Stimulated activated effector memory CD8-positive, alpha-beta T cell treated with anti-CD3 and anti-CD28 coated beads, Interleukin-12 subunit alpha, Interleukin-12 subunit beta, amount 100 ng/mL, for 72 hours (primary cell): ENCODE measurements at regions not wholly inside any gene's neighbourhood (a gene's known extent, or its start where the extent isn't known, plus 50 kb on each side); places are given as distances from the start of the nearest gene placed in this dataset.
"Not testable (repeated sequence)": the region's sequence is repeated elsewhere in the genome, so short reads cannot be mapped to it uniquely, and the experiment has no call there.

ENCODE experiments used
- ATAC-seq: fragments of 150-1000 bp; cut with Tn5 transposase; 2 replicates; pipeline ENCODE4 v1.10.0; 2021
- DNase-seq, 2 donors: peaks; one replicate each; pipeline ENCODE4 v3.0.0; 2021 to 2022; ENCODE audit warnings: low spot score in 2 of 2
- H3K27ac Mint-ChIP-seq: one replicate; pipeline ENCODE4 v1.8.0; 2022; ENCODE audit warnings: mild to moderate bottlenecking, mixed read lengths
- H3K36me3 Mint-ChIP-seq: one replicate; pipeline ENCODE4 v1.8.0; 2022; ENCODE audit warnings: mild to moderate bottlenecking, mixed read lengths
- H3K4me1 Mint-ChIP-seq: one replicate; pipeline ENCODE4 v1.8.0; 2022; ENCODE audit warnings: mixed read lengths
- H3K4me3 Mint-ChIP-seq: one replicate; pipeline ENCODE4 v1.8.0; 2022; ENCODE audit warnings: mild to moderate bottlenecking, mixed read lengths
- H3K9me3 Mint-ChIP-seq: one replicate; pipeline ENCODE4 v1.8.0; 2022; ENCODE audit warnings: mixed read lengths

DNA sequence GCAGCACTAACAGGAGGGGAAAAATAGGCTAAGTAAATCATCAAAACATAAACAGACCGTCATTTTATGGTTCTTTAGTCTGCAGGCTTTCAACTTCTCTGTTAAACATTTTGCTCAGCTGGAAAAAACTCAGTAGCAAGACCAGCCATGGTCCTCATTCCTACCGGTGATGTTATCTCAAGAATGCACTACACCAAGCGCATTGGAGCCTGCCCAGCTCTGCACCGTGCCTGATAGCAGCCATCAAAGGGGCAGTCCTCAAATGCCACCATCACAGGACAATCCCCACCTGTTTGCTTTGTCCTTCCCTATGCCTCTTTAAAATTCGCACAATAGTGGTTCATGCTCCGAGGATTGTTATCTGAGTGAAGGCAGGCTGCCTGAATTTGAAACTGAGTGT, 181.5 kb upstream of the MON1B start:
- H3K4me3 Mint-ChIP-seq, result no peak overlapping the region
- no peak for DNase-seq
- H3K9me3 Mint-ChIP-seq, result peaks cover 14% of the 10 kb centered on the region
- no peak overlapping the region for H3K27ac Mint-ChIP-seq
- no peaks in the 10 kb centered on the region for H3K4me1 Mint-ChIP-seq
- H3K36me3 Mint-ChIP-seq, result no peaks in the 10 kb centered on the region
- no peak for ATAC-seq

DNA sequence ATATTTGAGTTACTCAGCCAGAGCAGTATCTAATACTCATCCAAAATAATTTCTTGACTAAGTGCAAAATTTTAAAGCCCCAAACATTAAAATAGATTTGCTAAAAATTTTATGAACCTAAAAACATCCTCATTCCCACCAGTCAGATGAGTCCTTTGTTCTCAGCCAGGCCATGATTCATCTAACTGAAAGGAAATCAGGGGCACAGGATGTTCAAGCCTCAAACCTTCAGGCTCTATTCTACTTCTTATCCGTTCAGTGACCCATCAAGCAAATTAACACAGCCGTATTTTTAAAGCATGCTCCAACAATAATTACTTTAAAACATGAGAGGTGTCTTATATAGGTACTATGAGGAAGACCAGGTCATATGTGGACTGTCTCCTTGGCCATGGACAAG, 176.5 kb upstream of the MON1B start:
- Mint-ChIP-seq H3K4me1 (no peaks in the 10 kb centered on the region), H3K9me3 (peaks cover 15% of the 10 kb centered on the region), H3K27ac (no peak overlapping the region), H3K4me3 (no peak overlapping the region), H3K36me3 (no peaks in the 10 kb centered on the region)
- no peak for ATAC-seq
- DNase-seq, result no peak

DNA sequence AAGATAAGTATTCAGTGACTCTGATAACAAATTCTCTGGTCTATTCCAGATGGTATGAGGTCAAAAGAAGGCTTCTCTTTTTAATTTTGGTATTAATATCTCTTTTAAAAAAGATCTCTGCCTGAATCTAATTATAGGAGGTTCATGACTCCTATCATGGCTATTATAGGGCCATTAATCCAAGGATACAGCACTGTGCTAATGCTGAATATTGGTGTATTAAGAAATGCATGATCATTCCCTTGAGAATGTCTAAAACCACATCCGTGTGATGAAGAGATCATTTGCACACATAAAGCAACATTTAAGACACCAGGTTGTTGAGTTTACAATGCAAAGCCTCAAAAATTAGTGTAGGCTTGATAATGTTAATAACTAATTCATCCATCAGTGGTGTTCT, 160.4 kb upstream of the MON1B start:
- Mint-ChIP-seq H3K4me3 (no peak overlapping the region), H3K36me3 (no peaks in the 10 kb centered on the region), H3K27ac (no peak overlapping the region), H3K9me3 (no peaks in the 10 kb centered on the region), H3K4me1 (no peaks in the 10 kb centered on the region)
- DNase-seq (no peak), ATAC-seq (no peak)

DNA sequence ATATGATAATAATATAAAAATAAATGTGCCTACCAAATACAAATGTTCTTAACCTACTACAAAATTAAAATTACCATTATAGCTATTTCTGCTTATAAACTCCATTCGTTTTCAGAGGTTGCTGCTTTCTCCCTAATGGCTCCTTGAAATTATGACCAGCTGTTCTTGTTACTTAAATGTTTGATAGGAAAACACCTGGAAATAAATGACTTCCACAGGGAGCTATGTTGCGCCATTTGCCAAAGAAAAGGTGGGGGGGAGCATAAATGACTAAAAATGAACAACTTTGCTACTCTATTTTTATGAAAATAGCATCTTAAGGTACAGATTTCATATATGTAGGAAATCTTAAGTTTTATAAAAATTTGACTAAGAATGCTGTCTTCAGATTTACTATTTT, 157.5 kb upstream of the MON1B start:
- Mint-ChIP-seq H3K4me1 (no peaks in the 10 kb centered on the region), H3K9me3 (peaks cover 4% of the 10 kb centered on the region), H3K27ac (no peak overlapping the region), H3K36me3 (no peaks in the 10 kb centered on the region), H3K4me3 (no peak overlapping the region)
- no peak for ATAC-seq
- DNase-seq, result no peak

DNA sequence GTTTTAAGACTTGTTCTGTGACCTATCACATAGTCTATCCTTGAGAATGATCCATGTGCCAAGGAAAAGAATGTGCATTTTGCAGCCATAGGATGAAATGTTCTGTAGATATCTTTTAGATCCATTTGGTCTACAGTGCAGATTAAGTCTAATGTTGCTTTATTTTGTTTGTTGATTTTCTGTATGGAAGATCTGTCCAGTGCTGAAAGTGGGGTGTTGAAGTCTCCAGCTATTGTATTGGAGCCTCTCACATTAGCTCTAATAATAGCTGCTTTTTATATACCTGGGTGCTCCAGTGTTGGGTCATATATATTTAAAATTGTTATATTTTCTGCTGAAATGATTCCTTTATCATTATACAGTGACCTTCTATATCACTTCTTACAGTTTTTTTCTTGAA, 155.6 kb upstream of the MON1B start:
- Mint-ChIP-seq H3K4me3 (no peak overlapping the region), H3K36me3 (no peaks in the 10 kb centered on the region), H3K27ac (no peak overlapping the region), H3K9me3 (peaks cover 4% of the 10 kb centered on the region), H3K4me1 (no peaks in the 10 kb centered on the region)
- ATAC-seq (no peak), DNase-seq (no peak)

DNA sequence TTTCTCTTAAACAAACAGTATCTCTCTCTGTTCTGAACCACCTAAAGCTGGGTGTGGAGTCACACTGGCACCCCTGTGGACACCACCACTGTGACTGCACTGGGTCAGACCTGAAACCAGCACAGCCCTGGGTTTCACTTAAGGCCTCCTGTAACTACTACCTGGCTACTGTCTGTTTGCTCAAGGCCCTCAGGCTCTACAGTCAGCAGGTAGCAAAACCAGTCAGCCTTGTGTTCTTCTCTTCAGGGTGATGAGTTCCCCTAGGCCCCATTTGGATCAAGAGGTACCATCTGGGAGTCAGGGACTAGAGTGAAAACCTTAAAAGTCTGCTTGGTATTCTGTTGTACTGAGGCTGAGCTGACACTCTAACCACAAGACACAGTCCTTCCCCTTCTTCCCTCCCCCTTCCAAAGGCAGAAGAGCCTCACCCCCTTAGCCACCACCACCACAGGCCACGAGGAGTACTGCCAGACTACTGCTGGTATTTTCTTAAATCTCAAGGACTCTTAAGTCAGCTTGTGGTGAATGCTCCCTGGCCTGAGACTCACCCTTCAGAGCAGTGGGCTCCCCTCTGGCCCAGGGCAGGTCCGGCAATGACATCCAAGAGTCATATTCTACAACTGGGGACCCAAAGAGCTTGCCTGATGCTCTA, 153.2 kb upstream of the MON1B start:
- H3K4me1 Mint-ChIP-seq, result no peaks in the 10 kb centered on the region
- peaks cover 4% of the 10 kb centered on the region for H3K9me3 Mint-ChIP-seq
- no peak overlapping the region for H3K4me3 Mint-ChIP-seq
- no peak for ATAC-seq
- DNase-seq, result no peak
- H3K36me3 Mint-ChIP-seq, result no peaks in the 10 kb centered on the region
- no peak overlapping the region for H3K27ac Mint-ChIP-seq

DNA sequence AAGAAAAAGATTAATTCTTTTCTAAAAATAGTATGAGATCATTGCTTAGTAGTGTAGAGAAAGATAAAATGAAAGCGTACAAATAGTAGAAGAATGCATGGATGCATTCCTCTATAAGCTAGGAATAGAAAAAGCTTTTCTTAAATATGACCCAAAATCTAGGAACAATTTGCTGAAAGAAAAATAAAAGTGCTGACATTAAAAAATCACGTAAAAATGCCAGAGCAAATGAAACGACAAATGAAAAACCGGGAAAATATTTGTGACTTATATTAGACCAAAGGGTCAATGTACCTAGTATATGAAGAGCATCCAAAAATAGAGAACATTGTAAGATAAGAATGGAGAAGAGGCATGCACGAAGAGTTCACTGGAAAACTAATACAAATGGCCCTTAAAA, 149.5 kb upstream of the MON1B start:
- Mint-ChIP-seq H3K4me1 (no peaks in the 10 kb centered on the region), H3K36me3 (no peaks in the 10 kb centered on the region), H3K9me3 (peaks cover 3% of the 10 kb centered on the region), H3K4me3 (no peak overlapping the region), H3K27ac (no peak overlapping the region)
- DNase-seq (no peak), ATAC-seq (no peak)

DNA sequence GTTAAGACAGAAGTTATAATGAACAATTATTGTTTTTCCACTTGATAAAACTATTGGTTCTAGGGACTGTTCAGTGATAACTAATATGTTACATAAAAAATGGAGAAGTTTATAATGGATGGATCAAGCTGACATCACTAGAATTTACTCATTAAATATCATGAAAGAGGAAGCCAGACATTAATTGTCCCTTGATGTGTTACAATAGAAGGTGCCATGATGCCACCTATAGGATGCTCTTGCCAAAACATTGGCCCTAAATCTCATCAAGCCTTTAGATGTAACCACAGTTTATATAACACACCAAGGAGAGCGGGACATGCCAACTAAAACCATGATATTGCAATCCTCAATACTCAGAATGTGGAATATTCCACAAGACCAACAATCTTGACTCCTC, 147.9 kb upstream of the MON1B start:
- Mint-ChIP-seq H3K4me1 (no peaks in the 10 kb centered on the region), H3K9me3 (peaks cover 9% of the 10 kb centered on the region), H3K27ac (no peak overlapping the region), H3K36me3 (no peaks in the 10 kb centered on the region), H3K4me3 (no peak overlapping the region)
- ATAC-seq, result no peak
- DNase-seq, result no peak

DNA sequence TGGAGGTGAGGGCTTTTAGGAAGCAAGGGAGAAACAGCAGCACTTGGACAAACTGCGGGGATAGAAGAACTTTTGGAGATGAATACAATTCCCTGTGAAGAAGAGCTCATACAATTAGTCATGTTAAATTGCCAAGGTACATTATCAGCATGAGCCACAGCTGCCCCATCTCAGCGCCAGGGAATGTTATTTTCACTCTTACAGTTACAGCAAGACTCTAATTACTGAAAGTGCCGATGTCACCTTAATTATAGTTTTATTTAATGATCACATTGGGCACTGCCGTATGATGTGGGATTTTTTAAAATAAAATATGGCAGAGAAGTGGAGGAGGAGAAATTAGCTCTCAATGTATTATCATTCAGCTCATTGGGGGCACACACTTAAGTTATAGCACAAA, 144.8 kb upstream of the MON1B start:
- Mint-ChIP-seq H3K36me3 (no peaks in the 10 kb centered on the region), H3K4me3 (no peak overlapping the region), H3K27ac (no peak overlapping the region), H3K9me3 (peaks cover 9% of the 10 kb centered on the region), H3K4me1 (no peaks in the 10 kb centered on the region)
- no peak for DNase-seq
- ATAC-seq, result no peak

DNA sequence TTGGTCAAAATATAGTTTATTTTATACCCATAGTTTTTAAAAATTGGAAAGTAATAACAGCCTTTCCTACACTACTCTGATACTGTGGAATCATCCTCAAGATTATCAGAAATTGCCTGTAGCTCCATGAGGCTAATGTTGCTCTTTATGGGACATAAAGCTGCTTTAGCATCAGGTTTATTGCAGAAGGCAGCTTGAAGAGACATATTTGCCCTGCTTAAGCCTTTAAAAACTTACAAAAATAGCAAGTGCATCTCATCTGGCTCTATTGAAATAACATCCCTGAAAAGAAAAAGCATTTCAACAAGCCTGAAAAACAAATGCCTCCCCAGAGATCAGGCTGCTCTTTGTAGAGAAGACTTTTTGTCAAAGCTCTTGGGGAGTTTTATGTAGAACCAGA, 142.9 kb upstream of the MON1B start:
- ATAC-seq (no peak), DNase-seq (no peak)
- H3K36me3 Mint-ChIP-seq, result no peaks in the 10 kb centered on the region
- H3K4me3 Mint-ChIP-seq, result no peak overlapping the region
- H3K4me1 Mint-ChIP-seq, result no peaks in the 10 kb centered on the region
- peaks cover 9% of the 10 kb centered on the region for H3K9me3 Mint-ChIP-seq
- no peak overlapping the region for H3K27ac Mint-ChIP-seq

DNA sequence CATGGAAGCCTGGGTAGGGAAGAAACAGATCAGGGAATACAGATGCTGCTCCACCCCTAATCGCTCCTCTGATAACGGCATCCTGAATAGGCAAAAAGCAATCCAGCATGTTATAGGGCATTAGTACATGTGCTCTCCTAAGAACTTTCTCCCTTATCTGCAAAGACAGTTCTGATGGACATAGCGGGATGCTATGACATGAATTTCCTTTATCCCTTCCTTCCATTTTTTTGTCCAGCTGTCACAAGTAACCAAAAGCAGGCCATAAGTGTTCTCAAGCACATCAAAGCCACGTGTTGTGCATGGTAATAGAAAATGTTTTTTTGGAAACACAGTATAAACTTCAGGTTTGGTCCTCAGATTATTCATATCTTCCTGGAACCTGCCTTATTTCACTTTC, 141.4 kb upstream of the MON1B start:
- H3K4me3 Mint-ChIP-seq, result no peak overlapping the region
- no peak for DNase-seq
- peaks cover 9% of the 10 kb centered on the region for H3K9me3 Mint-ChIP-seq
- H3K27ac Mint-ChIP-seq, result no peak overlapping the region
- H3K4me1 Mint-ChIP-seq, result no peaks in the 10 kb centered on the region
- no peak for ATAC-seq
- no peaks in the 10 kb centered on the region for H3K36me3 Mint-ChIP-seq

DNA sequence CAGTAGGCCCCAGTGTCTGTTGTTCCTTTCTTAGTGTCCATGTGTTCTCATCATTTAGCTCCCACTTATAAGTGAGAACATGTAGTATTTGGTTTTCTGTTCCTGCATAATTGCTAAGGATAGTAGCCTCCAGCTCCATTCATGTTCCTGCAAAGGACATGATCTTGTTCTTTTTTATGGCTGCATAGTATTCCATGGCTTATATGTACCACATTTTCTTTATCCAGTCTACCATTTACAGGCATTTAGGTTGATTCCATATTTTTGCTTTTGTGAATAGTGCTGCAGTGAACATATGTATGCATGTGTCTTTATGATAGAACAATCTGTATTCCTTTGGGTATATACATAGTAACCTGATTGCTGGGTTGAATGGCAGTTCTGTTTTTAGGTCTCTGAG, 134.4 kb upstream of the MON1B start:
- H3K27ac Mint-ChIP-seq, result not testable (repeated sequence)

DNA sequence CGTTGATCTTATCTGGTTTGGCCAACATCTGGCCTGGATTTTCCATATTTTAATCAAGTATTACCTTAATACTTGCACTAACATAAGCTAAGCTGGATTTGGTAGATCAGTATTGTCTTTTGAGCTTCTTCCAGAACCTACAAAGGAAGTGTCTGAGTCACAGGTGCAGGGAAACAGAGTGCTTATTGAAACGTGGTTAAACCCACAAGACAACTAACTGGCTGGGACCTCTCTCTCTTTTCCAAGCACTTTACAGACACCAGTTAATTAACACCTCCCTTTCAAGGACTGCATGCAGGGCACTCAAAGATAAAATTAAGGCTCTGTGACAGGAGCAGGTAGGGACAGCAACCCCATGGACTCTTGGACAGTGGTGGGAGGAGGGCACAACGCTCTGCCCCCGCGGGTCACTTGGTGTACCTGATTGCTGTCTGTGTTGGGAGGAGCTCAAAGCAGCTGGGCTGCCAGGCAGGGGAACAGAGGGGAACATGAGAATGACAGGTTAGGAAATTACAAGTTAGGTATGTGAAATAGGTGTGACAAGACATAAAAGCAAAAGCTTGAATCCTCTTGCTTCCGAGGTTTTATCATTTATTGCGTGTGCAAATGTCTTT, 133.7 kb upstream of the MON1B start:
- H3K27ac Mint-ChIP-seq, result no peak overlapping the region
- H3K4me1 Mint-ChIP-seq, result no peaks in the 10 kb centered on the region
- H3K36me3 Mint-ChIP-seq, result no peaks in the 10 kb centered on the region
- DNase-seq (no peak), ATAC-seq (no peak)
- no peak overlapping the region for H3K4me3 Mint-ChIP-seq
- peaks cover 3% of the 10 kb centered on the region for H3K9me3 Mint-ChIP-seq

More for the DNA sequence above, 134.4 kb upstream of the MON1B start:
- not testable (repeated sequence) for DNase-seq, H3K4me3 Mint-ChIP-seq, H3K36me3 Mint-ChIP-seq, ATAC-seq, H3K9me3 Mint-ChIP-seq, H3K4me1 Mint-ChIP-seq

DNA sequence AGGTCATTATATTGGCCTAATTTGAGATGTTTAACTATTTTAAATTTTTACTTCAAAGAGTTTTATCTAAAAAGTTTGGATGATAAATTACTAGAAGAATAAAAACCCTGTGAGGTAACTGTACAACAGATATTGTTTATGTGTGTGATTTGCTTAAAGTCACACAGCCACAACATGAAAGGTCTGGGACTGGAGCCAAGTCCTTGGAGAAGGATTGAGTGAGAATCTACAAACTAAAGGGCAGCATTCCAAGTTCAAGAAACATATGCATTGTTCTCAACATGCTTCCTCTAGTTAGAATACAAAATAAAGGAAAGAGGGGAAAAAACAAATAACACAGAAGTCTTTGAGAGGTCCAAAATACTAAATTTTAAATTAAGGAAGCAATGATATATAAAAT, 131.5 kb upstream of the MON1B start:
- Mint-ChIP-seq H3K4me1 (no peaks in the 10 kb centered on the region), H3K4me3 (no peak overlapping the region), H3K36me3 (no peaks in the 10 kb centered on the region), H3K9me3 (peaks cover 3% of the 10 kb centered on the region), H3K27ac (no peak overlapping the region)
- no peak for DNase-seq
- ATAC-seq, result no peak

DNA sequence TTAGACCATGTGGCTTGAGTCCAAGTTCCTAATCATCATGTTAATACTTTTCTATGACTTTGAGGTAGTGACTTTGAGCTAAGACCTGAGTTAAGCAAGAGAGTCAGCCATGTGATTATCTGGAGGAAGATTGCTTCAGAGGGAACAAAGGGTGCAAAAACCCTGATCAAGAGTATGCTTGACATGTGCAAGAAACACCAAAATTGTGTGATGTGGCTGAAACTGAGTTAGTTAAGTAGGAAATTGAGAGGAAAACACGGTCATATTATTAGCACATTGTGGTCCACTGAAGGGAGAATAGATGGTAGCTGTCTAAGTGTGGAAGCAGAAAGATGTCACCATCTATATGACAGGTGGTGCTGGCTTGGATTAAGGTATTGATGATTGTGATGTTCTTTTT, 130.4 kb upstream of the MON1B start:
- Mint-ChIP-seq H3K4me1 (no peaks in the 10 kb centered on the region), H3K27ac (no peak overlapping the region), H3K36me3 (no peaks in the 10 kb centered on the region), H3K9me3 (peaks cover 3% of the 10 kb centered on the region), H3K4me3 (no peak overlapping the region)
- ATAC-seq, result no peak
- DNase-seq, result no peak

DNA sequence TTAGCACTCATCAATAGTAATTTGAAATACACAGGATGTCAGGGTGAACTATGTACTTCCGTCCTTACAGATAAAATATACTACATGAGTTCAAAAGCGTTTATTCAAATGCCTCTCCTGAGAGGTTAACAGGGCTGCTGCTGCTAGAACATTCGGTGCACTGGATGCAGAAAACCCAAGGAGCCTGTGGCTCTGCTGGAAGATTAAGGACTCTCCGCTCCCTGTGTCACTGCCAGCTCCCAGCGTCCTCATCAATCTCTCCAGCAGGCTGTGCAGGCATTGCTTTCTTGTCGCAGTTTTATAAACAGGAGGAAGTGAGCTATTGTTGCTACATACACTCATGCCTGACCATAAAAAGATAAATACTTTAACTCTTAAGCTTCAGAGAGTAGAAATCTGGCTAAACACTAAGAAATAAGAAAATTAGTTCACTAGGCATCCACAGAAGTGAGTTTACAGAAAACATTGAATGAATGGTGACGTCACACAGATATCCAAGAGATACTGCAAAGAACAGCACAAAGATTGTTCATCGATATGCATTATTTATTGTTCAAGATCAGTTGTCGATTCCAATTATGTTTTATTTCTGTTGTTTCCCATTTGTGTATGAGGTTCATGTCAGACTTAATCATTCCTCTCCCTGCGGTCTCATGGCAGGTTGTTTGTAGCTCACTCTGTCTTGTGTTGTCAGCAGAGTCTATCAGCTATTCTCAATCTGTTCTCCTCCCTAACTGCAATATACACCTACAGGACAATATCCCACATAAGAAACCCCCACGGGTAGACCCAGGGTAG, 127.9 kb upstream of the MON1B start:
- ATAC-seq (no peak), DNase-seq (no peak)
- Mint-ChIP-seq H3K9me3 (peaks cover 3% of the 10 kb centered on the region), H3K4me3 (no peak overlapping the region), H3K27ac (no peak overlapping the region), H3K36me3 (no peaks in the 10 kb centered on the region), H3K4me1 (no peaks in the 10 kb centered on the region)
